ENCODE measurements at regions not wholly inside any gene's neighbourhood (a gene's known extent, or its start where the extent isn't known, plus 50 kb on each side); places are given as distances from the start of the nearest gene placed in this dataset.
A peak's percentile ranks its signal among the peaks of the same experiment; 100 is the strongest.

- no peaks in the 10 kb centered on the region for H3K36me3 ChIP-seq
- no peaks in the 10 kb centered on the region for H3K4me1 ChIP-seq
- no peak for DNase-seq
- no peak overlapping the region for H3K27ac ChIP-seq
- H3K4me3 ChIP-seq, result no peak overlapping the region
- no peak for TF ChIP-seq CTCF (IDR thresholded peaks at IDR 0.05)
- no peaks in the 10 kb centered on the region for H3K9me3 ChIP-seq
- no peaks in the 10 kb centered on the region for H3K27me3 ChIP-seq
- no peak for ATAC-seq
- intact Hi-C loops (cut with DNase I), result no loop called here
Measured at GRCh38 chrX:38473701-38474100, 87.6 kb upstream of the TSPAN7 start.

- no peak for TF ChIP-seq CTCF (IDR thresholded peaks at IDR 0.05)
- Histone ChIP-seq H3K9me3 (no peaks in the 10 kb centered on the region), H3K27ac (no peak overlapping the region), H3K36me3 (no peaks in the 10 kb centered on the region), H3K4me1 (no peaks in the 10 kb centered on the region), H3K4me3 (no peak overlapping the region), H3K27me3 (no peaks in the 10 kb centered on the region)
- no peak for DNase-seq
- ATAC-seq, result no peak
- intact Hi-C loops (cut with DNase I), result no loop called here
Measured at GRCh38 chrX:38474543-38474942, 86.8 kb upstream of the TSPAN7 start.

- intact Hi-C loops (cut with DNase I), result no loop called here
- no peak for DNase-seq
- no peak overlapping the region for H3K4me3 ChIP-seq
- H3K4me1 ChIP-seq, result no peaks in the 10 kb centered on the region
- H3K27ac ChIP-seq, result no peak overlapping the region
- ATAC-seq, result no peak
- no peaks in the 10 kb centered on the region for H3K27me3 ChIP-seq
- no peak for TF ChIP-seq CTCF (IDR thresholded peaks at IDR 0.05)
- H3K36me3 ChIP-seq, result no peaks in the 10 kb centered on the region
- no peaks in the 10 kb centered on the region for H3K9me3 ChIP-seq
Measured at GRCh38 chrX:38482183-38482582, 79.2 kb upstream of the TSPAN7 start.

GRCh38 chrX:38484607-38485498, 76.5 kb upstream of the TSPAN7 start:
- intact Hi-C loops (cut with DNase I), result no loop called here
- no peak for TF ChIP-seq CTCF (IDR thresholded peaks at IDR 0.05)
- H3K36me3 ChIP-seq, result no peaks in the 10 kb centered on the region
- ATAC-seq (no peak), DNase-seq (peak; percentile 40)
- no peak overlapping the region for H3K27ac ChIP-seq
- no peaks in the 10 kb centered on the region for H3K27me3 ChIP-seq
- no peak overlapping the region for H3K4me3 ChIP-seq
- no peaks in the 10 kb centered on the region for H3K9me3 ChIP-seq
- no peaks in the 10 kb centered on the region for H3K4me1 ChIP-seq

- DNase-seq (no peak), ATAC-seq (no peak)
- Histone ChIP-seq H3K4me3 (no peak overlapping the region), H3K36me3 (no peaks in the 10 kb centered on the region), H3K27me3 (no peaks in the 10 kb centered on the region), H3K9me3 (no peaks in the 10 kb centered on the region), H3K27ac (no peak overlapping the region), H3K4me1 (no peaks in the 10 kb centered on the region)
- no peak for TF ChIP-seq CTCF (IDR thresholded peaks at IDR 0.05)
- intact Hi-C loops (cut with DNase I), result no loop called here
Measured at GRCh38 chrX:38489341-38489740, 72.0 kb upstream of the TSPAN7 start.
